ENCODE measurements at regions not wholly inside any gene's neighbourhood (a gene's known extent, or its start where the extent isn't known, plus 50 kb on each side); places are given as distances from the start of the nearest gene placed in this dataset.
"Not testable (repeated sequence)": the region's sequence is repeated elsewhere in the genome, so short reads cannot be mapped to it uniquely, and the experiment has no call there.

DNA sequence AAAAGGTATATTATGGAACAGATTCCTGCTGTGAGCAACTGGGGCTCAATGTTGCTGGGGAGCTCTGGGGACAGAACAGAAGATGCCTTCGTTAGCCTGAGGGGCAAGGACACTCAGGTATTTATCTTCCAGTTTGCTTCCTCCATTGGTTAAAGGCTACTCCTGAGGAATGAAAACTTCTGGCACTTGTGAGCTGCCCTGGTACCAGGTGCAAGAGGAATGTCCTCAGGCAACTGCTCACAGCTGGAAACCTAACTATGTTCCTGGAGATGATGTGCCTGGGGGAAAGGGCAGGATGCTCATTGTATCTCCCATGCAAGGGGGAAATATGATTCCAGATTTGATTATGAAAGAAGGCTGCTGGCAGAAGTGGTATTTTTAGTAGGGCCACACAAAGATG is 54.0 kb upstream of the BBX start:
- DNase-seq (ENCODE audit: low spot score): no peak

DNA sequence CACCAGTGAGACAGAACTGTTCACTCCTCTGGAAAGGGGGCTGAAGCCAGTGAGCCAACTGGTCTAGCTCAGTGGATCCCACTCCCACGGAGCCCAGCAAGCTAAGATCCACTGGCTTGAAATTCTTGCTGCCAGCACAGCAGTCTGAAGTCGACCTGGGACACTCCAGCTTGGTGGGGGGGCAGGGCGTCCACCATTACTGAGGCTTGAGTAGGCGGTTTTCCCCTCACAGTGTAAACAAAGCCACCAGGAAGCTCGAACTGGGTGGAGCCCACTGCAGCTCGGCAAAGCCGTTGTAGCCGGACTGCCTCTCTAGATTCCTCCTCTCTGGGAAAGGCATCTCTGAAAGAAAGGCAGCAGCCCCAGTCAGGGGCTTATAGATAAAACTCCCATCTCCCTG is 52.3 kb upstream of the BBX start:
- DNase-seq (ENCODE audit: low spot score): not testable (repeated sequence)
